WTC11 (cell line): ENCODE measurements at regions not wholly inside any gene's neighbourhood (a gene's known extent, or its start where the extent isn't known, plus 50 kb on each side); places are given as distances from the start of the nearest gene placed in this dataset.

Experiments
- CBFB ChIP-seq: sonication (generic); formaldehyde crosslinking; IDR thresholded peaks from 2 replicates; pipeline ENCODE4 v1.8.1; 2022; ENCODE audit warnings: mild to moderate bottlenecking, low read depth, missing genetic modification reagents
- CREM ChIP-seq: sonication (generic); formaldehyde crosslinking; IDR thresholded peaks from 2 replicates; pipeline ENCODE4 v1.8.1; 2022; ENCODE audit warnings: mild to moderate bottlenecking, missing genetic modification reagents, moderate library complexity
- CTCF ChIP-seq: fragments of 200-600 bp; IDR thresholded peaks from 2 replicates; pipeline ENCODE4 v1.8.0; 2022; ENCODE audit warnings: antibody characterized with exemption
- ERG ChIP-seq: fragments of 250-450 bp; sonication (Bioruptor Pico); IDR thresholded peaks from 2 replicates; pipeline ENCODE4 v1.8.0; 2021; ENCODE audit warnings: mild to moderate bottlenecking
- FOXP4 ChIP-seq: sonication (generic); formaldehyde crosslinking; IDR thresholded peaks from 2 replicates; pipeline ENCODE4 v1.8.0; 2022; ENCODE audit warnings: mild to moderate bottlenecking, missing genetic modification reagents
- IRF2 ChIP-seq: sonication (generic); formaldehyde crosslinking; IDR thresholded peaks from 2 replicates; pipeline ENCODE4 v1.8.0; 2022; ENCODE audit warnings: low read depth, missing genetic modification reagents, borderline replicate concordance
- JAZF1 ChIP-seq: fragments of 250-450 bp; sonication (Bioruptor Pico); IDR thresholded peaks from 2 replicates; pipeline ENCODE4 v1.9.0; 2021; ENCODE audit warnings: moderate library complexity, mild to moderate bottlenecking, inconsistent platforms
- JUN ChIP-seq: sonication (generic); formaldehyde crosslinking; IDR thresholded peaks from 2 replicates; pipeline ENCODE4 v1.8.0; 2023; ENCODE audit warnings: mild to moderate bottlenecking, missing genetic modification reagents
- NR3C1 ChIP-seq: sonication (generic); formaldehyde crosslinking; conservative IDR thresholded peaks from 2 replicates; pipeline ENCODE4 v1.8.1; 2023; ENCODE audit warnings: low read depth, mild to moderate bottlenecking, missing genetic modification reagents
- ZNF317 ChIP-seq: sonication (generic); formaldehyde crosslinking; IDR thresholded peaks from 2 replicates; pipeline ENCODE4 v1.8.1; 2023; ENCODE audit warnings: low read depth, mild to moderate bottlenecking, moderate library complexity, missing genetic modification reagents, borderline replicate concordance
- ZNF423 ChIP-seq: fragments of 250-450 bp; sonication (Bioruptor Pico); IDR thresholded peaks from 2 replicates; pipeline ENCODE4 v2.1.2; 2022; ENCODE audit warnings: mild to moderate bottlenecking, moderate library complexity
- TF ChIP-seq, protein P1 (sequence below): sonication (generic); formaldehyde crosslinking; IDR thresholded peaks from 2 replicates; pipeline ENCODE4 v1.8.1; 2023; ENCODE audit warnings: mild to moderate bottlenecking, missing genetic modification reagents, moderate library complexity
- TF ChIP-seq, protein P2 (sequence below): sonication (generic); formaldehyde crosslinking; IDR thresholded peaks from 2 replicates; pipeline ENCODE4 v1.8.0; 2022; ENCODE audit warnings: mild to moderate bottlenecking, missing genetic modification reagents

DNA sequence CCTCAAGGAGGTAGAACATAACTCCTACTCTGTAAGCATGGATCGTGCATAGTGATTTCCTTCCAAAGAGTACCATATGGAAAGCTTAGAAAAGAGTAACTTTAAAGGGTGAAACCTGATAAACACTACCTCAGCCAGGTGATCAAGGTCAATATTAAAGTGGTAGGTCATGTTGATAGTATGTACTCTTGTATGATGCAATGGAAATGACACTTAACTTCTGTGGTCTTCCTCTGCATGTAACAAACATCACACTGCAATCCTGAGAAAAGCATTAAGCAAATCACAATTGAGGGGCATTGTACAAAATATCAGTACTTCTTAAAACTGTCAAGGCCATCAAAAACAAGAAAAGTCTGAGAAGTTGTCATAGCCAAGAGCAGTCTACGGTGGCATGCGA lies 83.8 kb downstream of the LEPR start:
- TF ChIP-seq FOXP4 (CRISPR knock-in tag): no peak
- TF ChIP-seq, protein P1, sequence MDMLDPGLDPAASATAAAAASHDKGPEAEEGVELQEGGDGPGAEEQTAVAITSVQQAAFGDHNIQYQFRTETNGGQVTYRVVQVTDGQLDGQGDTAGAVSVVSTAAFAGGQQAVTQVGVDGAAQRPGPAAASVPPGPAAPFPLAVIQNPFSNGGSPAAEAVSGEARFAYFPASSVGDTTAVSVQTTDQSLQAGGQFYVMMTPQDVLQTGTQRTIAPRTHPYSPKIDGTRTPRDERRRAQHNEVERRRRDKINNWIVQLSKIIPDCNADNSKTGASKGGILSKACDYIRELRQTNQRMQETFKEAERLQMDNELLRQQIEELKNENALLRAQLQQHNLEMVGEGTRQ: no peak
- no peak for TF ChIP-seq CTCF
- TF ChIP-seq JUN (CRISPR knock-in tag): no peak
- no peak for TF ChIP-seq CREM
- no peak for TF ChIP-seq NR3C1 (CRISPR knock-in tag)
- no peak for TF ChIP-seq ZNF317 (CRISPR knock-in tag)
- TF ChIP-seq JAZF1 (CRISPR knock-in tag): no peak
- TF ChIP-seq, protein P2, sequence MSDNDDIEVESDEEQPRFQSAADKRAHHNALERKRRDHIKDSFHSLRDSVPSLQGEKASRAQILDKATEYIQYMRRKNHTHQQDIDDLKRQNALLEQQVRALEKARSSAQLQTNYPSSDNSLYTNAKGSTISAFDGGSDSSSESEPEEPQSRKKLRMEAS: no peak
- TF ChIP-seq ZNF423: no peak
- no peak for TF ChIP-seq ERG
- no peak for TF ChIP-seq IRF2 (CRISPR knock-in tag)
- no peak for TF ChIP-seq CBFB (CRISPR knock-in tag)
